ENCODE measurements at regions not wholly inside any gene's neighbourhood (a gene's known extent, or its start where the extent isn't known, plus 50 kb on each side); places are given as distances from the start of the nearest gene placed in this dataset.

- H2AK5ac ChIP-seq (ENCODE audit: low read depth, low read length): no peak overlapping the region
- no peak overlapping the region for H2BK5ac ChIP-seq (ENCODE audit: low read depth, low read length, poor library complexity, severe bottlenecking)
- no peak overlapping the region for H3K4me2 ChIP-seq (ENCODE audit: low read depth, low read length)
- no peak overlapping the region for H3K9ac ChIP-seq (ENCODE audit: low read depth, low read length)
- intact Hi-C loops (cut with micrococcal nuclease): no loop called here
- H3K27ac ChIP-seq (ENCODE audit: insufficient read depth, low read length): no peak overlapping the region
- H2BK20ac ChIP-seq (ENCODE audit: low read depth, low read length): no peak overlapping the region
- no peak overlapping the region for H3K56ac ChIP-seq (ENCODE audit: extremely low read depth, insufficient read depth, low read length)
- ChIA-PET POLR2A (ENCODE audit: unreplicated experiment) (no interaction called here), CTCF (no interaction called here)
- no peak overlapping the region for H4K91ac ChIP-seq (ENCODE audit: insufficient read depth, low read depth, low read length)
- TF ChIP-seq FOS (IDR thresholded peaks at IDR 0.05; ENCODE audit: low read depth, low read length): no peak
- H3K27me3 ChIP-seq (ENCODE audit: control insufficient read depth, insufficient read depth, low read length): no peaks in the 10 kb centered on the region
- no peaks in the 10 kb centered on the region for H3K4me1 ChIP-seq (ENCODE audit: control insufficient read depth, insufficient read depth, low read length)
- no peak for ATAC-seq (ENCODE audit: low read depth)
- WGBS, 2 experiments (ENCODE audit: extremely low coverage in 2 of 2, insufficient read length in 1 of 2): no CpG with 5 or more reads among the region's 3 CpGs
- H3K14ac ChIP-seq (replicated peaks; ENCODE audit: low read depth, low read length): no peak overlapping the region
- no TSS peak for BruUV-seq (replicated peaks)
- in situ Hi-C loops (cut with MboI; ENCODE audit: low sequenced_read_pairs): no loop called here
- no peak overlapping the region for H3K18ac ChIP-seq (ENCODE audit: low read depth, low read length)
- no peaks in the 10 kb centered on the region for H4K20me1 ChIP-seq (ENCODE audit: insufficient read depth, low read length)
- H2AK9ac ChIP-seq (replicated peaks; ENCODE audit: low read depth, low read length, poor library complexity): no peak overlapping the region
- no peak overlapping the region for H4K5ac ChIP-seq (ENCODE audit: low read depth, low read length)
- no peaks in the 10 kb centered on the region for H3K79me1 ChIP-seq (ENCODE audit: low read depth in 1 of 2, low read length in 2 of 2)
- H2AFZ ChIP-seq (replicated peaks; ENCODE audit: low read length, poor library complexity): no peak overlapping the region
- no peak overlapping the region for H3K4me3 ChIP-seq (ENCODE audit: insufficient read depth, low read depth, low read length)
- no peak overlapping the region for H2BK120ac ChIP-seq (ENCODE audit: low read depth, low read length)
- no peak for DNase-seq
- H3K9me1 ChIP-seq (ENCODE audit: insufficient read depth, low read length): no peaks in the 10 kb centered on the region
- dilution Hi-C loops (cut with HindIII; ENCODE audit: low sequenced_read_pairs, unreplicated experiment): no loop called here
- H3K23ac ChIP-seq (ENCODE audit: low read depth, low read length): no peak overlapping the region
- H3K9me3 ChIP-seq (ENCODE audit: control insufficient read depth, insufficient read depth, low read length): peaks cover 35% of the 10 kb centered on the region
- H4K8ac ChIP-seq (ENCODE audit: low read depth in 2 of 2, low read length in 2 of 2): no peak overlapping the region
- H3K36me3 ChIP-seq (ENCODE audit: control insufficient read depth, insufficient read depth, low read length): no peaks in the 10 kb centered on the region
- H3K4ac ChIP-seq (ENCODE audit: low read depth, low read length): no peak overlapping the region
- no peak overlapping the region for H2BK15ac ChIP-seq (ENCODE audit: low read depth, low read length)
These were observed 370.0 kb upstream of the EEF2KMT start for GRCh38 chr16:5467552-5467951.
